ENCODE measurements at regions not wholly inside any gene's neighbourhood (a gene's known extent, or its start where the extent isn't known, plus 50 kb on each side); places are given as distances from the start of the nearest gene placed in this dataset.

GRCh38 chr1:102431253-102431652 is 434.5 kb upstream of the OLFM3 start:
- TF ChIP-seq CTCF (IDR thresholded peaks at IDR 0.05) (no peak), POLR2A (IDR thresholded peaks at IDR 0.05) (no peak)

Measured in adrenal gland (tissue), 5 donors.